ENCODE measurements at regions not wholly inside any gene's neighbourhood (a gene's known extent, or its start where the extent isn't known, plus 50 kb on each side); places are given as distances from the start of the nearest gene placed in this dataset.

GRCh38 chr3:144039661-144040060, 68.0 kb downstream of the DIPK2A start (continued):
- TF ChIP-seq HNF4A (conservative IDR thresholded peaks at IDR 0.05), result no peak
- no peak for TF ChIP-seq FOXA1 (IDR thresholded peaks at IDR 0.05)
- TF ChIP-seq ZBTB33 (IDR thresholded peaks at IDR 0.05), result no peak
- TF ChIP-seq SP1 (IDR thresholded peaks at IDR 0.05), result no peak

DNA sequence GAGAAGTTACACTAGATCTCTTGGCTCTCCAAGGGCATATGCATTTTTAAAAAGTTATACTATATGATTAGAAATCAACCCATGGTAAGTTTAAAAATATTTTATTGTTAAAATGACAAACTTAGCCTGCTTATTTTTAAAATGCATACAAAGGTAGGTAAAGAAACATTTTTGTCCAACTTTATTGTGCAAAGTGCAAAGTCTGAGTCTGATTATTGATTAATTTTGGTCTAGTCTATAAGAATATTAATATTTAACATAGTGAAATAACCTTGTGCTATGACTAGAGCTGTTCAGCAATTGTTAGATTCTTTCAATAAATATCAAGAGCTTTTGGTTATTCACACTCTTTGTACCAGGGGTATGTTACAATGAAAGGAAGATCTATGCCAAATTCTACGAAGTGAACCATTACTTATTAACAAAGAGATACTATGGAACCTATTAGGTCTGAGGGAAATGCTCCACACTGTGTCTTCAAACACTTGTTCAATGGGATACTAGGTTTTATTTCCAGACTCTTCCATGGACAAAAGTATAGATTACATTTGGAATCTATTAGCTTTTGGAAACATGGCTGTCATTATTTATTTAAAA, 70.4 kb downstream of the DIPK2A start:
- no peaks in the 10 kb centered on the region for H3K36me3 ChIP-seq (ENCODE audit: control insufficient read depth in 4 of 4, insufficient read depth in 3 of 4, low read depth in 1 of 4, low read length in 3 of 4)
- peaks cover 0 to 6% (median 4%) of the 10 kb centered on the region in 4 donors for H3K4me1 ChIP-seq (ENCODE audit: control insufficient read depth in 4 of 4, insufficient read depth in 4 of 4, low read length in 3 of 4)
- 23% methylated on average over 1 of the region's 1 CpG for WGBS
- no peaks in the 10 kb centered on the region for H3K9me3 ChIP-seq (ENCODE audit: control insufficient read depth in 4 of 4, low read length in 3 of 4)
- H3K9ac ChIP-seq (ENCODE audit: low read depth in 1 of 2, low read length in 2 of 2), result no peak overlapping the region
- H3K27me3 ChIP-seq (ENCODE audit: control insufficient read depth in 4 of 4, insufficient read depth in 4 of 4, low read length in 3 of 4), result no peaks in the 10 kb centered on the region
- no peak overlapping the region for H3K27ac ChIP-seq (ENCODE audit: low read depth in 1 of 2, low read length in 2 of 2)
- H3K4me3 ChIP-seq (ENCODE audit: low read depth in 1 of 3, low read length in 3 of 3), result no peak overlapping the region
- no peak for DNase-seq (ENCODE audit: low spot score)
- TF ChIP-seq ZBTB33 (IDR thresholded peaks at IDR 0.05) (no peak), RAD21 (IDR thresholded peaks at IDR 0.05) (peak in 1 of 2 donors; percentile 5), REST (IDR thresholded peaks at IDR 0.05) (no peak), EGR1 (IDR thresholded peaks at IDR 0.05; ENCODE audit: low read depth in 2 of 2) (no peak), YY1 (IDR thresholded peaks at IDR 0.05) (peak; percentile 26), SP1 (IDR thresholded peaks at IDR 0.05) (peak; percentile 53), FOXA2 (IDR thresholded peaks at IDR 0.05) (no peak), CTCF (IDR thresholded peaks at IDR 0.05; ENCODE audit: low read depth, low read length, missing input control) (no peak), HNF4G (IDR thresholded peaks at IDR 0.05) (peak; percentile 64), FOXA1 (IDR thresholded peaks at IDR 0.05) (no peak), GABPA (IDR thresholded peaks at IDR 0.05 in 1 of 2, conservative IDR thresholded peaks at IDR 0.05 in 1 of 2) (peak in 1 of 2 donors; percentile 8), NR2F2 (IDR thresholded peaks at IDR 0.05) (no peak), TAF1 (conservative IDR thresholded peaks at IDR 0.05) (no peak), HNF4A (conservative IDR thresholded peaks at IDR 0.05) (peak; percentile 74 to 92), RXRA (IDR thresholded peaks at IDR 0.05) (no peak), JUND (IDR thresholded peaks at IDR 0.05) (no peak)
- TF ChIP-seq, protein P1, sequence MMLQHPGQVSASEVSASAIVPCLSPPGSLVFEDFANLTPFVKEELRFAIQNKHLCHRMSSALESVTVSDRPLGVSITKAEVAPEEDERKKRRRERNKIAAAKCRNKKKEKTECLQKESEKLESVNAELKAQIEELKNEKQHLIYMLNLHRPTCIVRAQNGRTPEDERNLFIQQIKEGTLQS (IDR thresholded peaks at IDR 0.05), result no peak
- TF ChIP-seq, protein P2, sequence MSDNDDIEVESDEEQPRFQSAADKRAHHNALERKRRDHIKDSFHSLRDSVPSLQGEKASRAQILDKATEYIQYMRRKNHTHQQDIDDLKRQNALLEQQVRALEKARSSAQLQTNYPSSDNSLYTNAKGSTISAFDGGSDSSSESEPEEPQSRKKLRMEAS (IDR thresholded peaks at IDR 0.05), result no peak
